Stimulated activated CD8-positive, alpha-beta memory T cell treated with anti-CD3 and anti-CD28 coated beads, Interleukin-2, amount 100 ng/mL, for 48 hours (primary cell): ENCODE measurements at regions not wholly inside any gene's neighbourhood (a gene's known extent, or its start where the extent isn't known, plus 50 kb on each side); places are given as distances from the start of the nearest gene placed in this dataset.
"Not testable (repeated sequence)": the region's sequence is repeated elsewhere in the genome, so short reads cannot be mapped to it uniquely, and the experiment has no call there.

Source experiments
- DNase-seq, 2 donors: peaks; one replicate each; pipeline ENCODE4 v3.0.0-alpha.2; 2020; ENCODE audit warnings: low read depth in 2 of 2

GRCh38 chr9:41623666-41624065, 434.5 kb upstream of the ZNG1F start:
- not testable (repeated sequence) for DNase-seq

DNA sequence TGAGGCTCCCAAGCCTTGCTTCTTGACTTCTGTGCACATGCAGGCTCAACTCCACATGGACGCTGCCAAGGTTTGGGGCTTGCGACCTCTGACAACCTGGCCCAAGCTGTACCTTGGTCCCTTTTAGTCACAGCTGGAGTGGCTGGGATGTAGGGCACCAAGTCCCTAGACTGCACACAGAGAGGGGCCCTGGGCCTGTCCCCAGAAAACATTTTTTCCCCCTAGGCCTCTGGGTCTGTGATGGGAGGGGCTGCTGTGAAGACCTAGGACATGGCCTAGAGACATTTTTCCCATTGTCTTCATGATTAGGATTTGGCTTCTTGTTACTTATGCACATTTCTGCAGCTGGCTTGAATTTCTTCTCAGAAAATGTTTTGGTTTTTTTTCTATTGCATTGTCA, 430.1 kb upstream of the ZNG1F start:
- DNase-seq: not testable (repeated sequence)

GRCh38 chr9:41606961-41607547, 417.9 kb upstream of the ZNG1F start:
- not testable (repeated sequence) for DNase-seq

- not testable (repeated sequence) for DNase-seq
These were observed 376.5 kb upstream of the ZNG1F start for GRCh38 chr9:41565572-41565971.
